A673 (cell line): ENCODE measurements at regions not wholly inside any gene's neighbourhood (a gene's known extent, or its start where the extent isn't known, plus 50 kb on each side); places are given as distances from the start of the nearest gene placed in this dataset.

Experiments
- CTCF ChIP-seq: fragments of 300-800, 200-600 bp; sonication (generic); conservative IDR thresholded peaks from 2 replicates; pipeline ENCODE4 v1.5.1; 2017; ENCODE audit warnings: low read depth, mild to moderate bottlenecking, antibody characterized with exemption, low read length, moderate library complexity, mixed read lengths
- EZH2 ChIP-seq: fragments of 200-600 bp; sonication (generic); IDR thresholded peaks from 2 replicates; pipeline ENCODE4 v1.6.1; 2017; ENCODE audit warnings: borderline replicate concordance, low read depth, mild to moderate bottlenecking, mixed read lengths, antibody characterized with exemption, low read length; ENCODE audit not compliant: poor library complexity, severe bottlenecking

GRCh38 chr15:27595211-27595610, 503.9 kb downstream of the OCA2 start:
- TF ChIP-seq CTCF = no peak
- no peak for TF ChIP-seq EZH2
